ENCODE measurements at regions not wholly inside any gene's neighbourhood (a gene's known extent, or its start where the extent isn't known, plus 50 kb on each side); places are given as distances from the start of the nearest gene placed in this dataset.
A peak's percentile ranks its signal among the peaks of the same experiment; 100 is the strongest.

DNA sequence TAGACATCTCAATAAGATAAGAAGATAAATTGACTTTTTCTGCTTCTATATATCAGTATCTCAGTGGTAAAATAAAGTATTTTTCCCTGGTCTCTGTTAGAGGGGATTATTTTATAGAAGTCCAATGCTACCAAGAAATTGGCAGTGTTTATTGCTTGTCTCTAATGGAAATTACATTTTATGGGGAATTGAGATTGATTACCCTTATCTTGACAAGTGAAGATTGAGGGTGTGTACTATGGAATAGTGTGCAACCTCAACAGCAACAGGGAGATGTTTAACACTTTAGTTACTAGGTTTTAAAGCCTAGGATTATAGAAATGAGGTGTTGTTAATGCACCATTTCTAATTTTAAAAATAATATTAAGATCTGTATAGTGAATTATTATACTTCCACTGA, 154.8 kb upstream of the ROBO1 start:
- DNase-seq: no peak

DNA sequence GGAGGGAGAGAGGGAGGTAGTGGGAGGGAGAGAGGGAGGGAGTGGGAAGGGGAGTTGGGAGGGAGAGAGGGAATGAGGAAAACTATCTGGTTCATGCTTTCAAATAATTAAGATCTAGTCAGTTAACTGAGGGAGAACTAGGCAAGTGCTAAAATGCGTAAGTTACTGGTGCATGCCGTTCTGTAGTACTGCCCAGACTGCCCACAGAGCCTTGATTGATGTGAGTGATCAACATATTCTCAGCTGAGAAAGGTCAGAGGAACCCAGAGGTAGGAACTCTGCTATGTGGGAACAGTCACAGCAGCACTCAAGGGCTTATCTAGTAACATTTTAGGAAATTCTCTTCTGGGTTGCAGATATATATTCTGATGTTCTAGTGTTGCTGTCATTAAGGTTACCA, 149.8 kb upstream of the ROBO1 start:
- DNase-seq: no peak

DNA sequence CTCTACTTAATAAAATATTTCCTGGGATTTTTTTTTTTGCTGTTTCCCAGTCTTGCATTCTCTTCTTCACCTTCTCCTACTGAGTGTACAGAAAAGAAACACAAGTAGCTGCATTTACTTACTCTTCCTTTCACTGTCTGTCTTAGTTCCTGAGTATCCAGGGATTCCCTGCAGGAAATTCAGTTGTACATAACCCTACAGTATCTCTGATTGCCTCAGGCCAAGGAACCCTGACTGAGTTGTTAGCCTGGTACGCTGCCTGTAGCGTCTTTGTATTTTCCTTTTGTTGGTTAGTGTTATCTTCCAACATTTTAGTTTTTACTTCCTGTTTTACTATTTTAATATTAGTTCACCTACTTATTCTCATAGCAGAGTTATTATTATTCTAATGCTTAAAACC, 142.5 kb upstream of the ROBO1 start:
- no peak for DNase-seq

DNA sequence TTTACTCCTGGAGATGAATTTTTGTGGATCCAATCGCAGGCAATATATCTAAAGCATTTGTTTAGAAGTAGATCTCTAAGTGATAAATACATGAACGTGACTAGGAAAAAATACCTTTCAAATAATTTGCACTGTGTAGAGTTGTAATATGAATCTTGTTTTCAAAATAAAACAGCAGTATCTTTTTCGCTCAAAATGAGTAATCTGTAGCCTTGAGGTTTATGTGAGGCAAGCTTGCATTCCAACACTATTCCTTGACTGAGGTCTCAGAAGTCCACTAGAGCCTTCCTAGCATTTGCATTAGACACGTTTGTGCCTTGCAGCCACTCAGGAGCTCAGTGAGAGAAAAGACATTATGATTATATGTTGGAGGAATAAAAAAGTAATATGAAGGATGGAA, 138.3 kb upstream of the ROBO1 start:
- no peak for DNase-seq

DNA sequence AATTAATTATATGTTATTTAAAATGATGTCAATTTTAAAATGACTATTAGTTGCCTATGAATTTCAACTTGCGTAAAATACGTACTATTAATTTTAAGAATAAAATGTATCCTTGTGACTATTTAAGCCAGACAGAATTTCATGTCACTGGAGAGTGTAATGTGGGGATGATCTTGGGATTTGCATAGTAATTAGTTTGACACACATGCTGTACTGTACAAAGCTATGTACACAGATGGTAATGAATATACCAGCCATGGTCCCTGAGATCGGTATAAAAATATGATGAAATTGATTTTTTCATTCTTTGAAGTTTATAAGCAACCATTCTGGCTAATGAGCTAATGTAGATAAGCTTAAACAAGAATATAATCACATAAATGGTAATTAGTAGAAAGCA, 134.4 kb upstream of the ROBO1 start:
- no peak for DNase-seq

DNA sequence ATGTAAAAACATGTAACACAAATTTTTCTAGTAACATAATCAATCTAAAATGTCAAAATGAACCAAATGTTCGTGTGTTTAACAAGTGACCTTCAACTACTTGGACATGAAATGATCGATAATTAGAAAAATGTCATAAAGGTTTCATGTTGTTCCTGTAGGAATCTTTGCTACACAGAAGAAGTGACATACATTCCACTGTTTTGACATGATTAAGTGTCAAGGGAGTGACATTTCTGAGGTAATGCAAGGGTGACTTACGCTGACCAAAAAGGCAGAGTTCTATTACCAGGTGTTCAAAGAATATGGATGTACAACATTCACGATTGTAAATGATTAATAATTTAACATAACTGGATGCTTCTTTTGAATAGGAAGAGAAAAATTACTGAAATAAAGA, 131.1 kb upstream of the ROBO1 start:
- no peak for DNase-seq

DNA sequence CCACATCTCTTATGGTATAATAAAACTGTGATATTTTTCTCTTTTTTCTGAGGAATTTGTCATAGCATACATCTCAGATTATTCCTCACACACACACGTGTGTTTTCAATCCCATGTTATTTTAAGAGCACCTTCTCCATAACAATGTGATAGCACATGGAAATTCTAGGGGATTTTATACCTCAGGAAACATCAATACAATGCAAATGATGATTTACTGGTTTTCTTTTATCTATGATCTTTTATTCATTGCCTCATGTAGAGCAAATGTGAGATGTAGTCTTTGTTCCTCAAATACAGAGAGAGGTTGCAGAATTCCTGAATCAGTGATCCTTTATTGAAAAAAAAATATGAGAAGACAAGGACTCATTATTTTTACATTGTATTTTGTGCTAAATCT, 128.3 kb upstream of the ROBO1 start:
- DNase-seq: no peak

DNA sequence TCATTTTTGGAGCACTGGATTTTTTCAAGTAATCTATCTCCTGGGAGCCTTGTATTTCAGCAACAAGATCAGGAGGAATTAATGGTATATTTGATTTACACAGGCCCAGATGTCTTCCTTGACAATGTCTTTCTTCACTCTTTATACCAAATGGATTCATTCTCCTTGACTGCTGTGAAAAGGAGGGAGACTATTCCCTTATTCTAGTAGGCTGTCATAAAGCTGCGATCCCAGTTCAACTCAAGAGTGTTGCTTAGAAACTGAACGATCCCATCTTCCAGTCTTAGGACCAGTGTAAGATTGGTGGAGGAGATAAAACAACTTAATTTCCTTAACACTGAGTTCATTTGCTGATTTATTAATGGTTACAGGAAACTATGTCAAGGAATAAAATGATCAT, 119.4 kb upstream of the ROBO1 start:
- no peak for DNase-seq

DNA sequence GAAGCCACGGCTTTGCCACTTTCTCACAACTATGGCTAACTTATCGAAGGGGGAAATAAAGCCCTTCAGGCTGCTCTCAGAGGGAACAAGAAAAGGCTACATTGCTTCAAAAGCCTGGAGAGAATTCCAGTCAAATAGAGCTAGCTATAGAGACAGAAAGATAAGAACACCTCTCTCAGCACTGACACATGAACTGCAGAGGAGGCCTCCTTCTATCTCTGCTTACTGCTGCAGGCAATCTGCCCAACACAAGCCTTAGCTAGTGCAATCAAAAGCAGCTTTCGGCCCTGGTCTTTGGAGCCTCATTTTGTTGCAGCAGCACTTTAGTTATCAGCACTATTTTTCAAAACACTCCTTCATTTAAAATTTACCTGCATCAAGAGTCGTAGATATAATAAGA, 118.4 kb upstream of the ROBO1 start:
- DNase-seq: no peak

DNA sequence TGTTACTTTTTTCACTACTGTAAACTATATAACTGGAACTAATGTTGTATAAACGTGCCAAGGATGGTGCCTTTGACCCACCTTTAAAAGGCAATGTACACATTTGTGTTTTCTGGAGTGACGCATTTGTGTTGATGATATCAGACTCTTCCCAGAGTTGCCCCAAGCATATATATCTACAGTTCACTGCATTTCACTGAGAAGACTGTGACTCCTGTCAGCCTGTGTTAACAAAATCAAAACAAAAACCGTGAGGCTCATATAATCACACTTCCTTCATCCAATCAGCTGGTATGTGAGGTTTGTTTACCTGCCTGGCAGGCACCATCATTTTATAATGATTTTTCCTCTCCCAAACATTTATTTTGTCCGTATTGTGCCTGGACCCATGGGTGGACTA, 117.6 kb upstream of the ROBO1 start:
- no peak for DNase-seq

DNA sequence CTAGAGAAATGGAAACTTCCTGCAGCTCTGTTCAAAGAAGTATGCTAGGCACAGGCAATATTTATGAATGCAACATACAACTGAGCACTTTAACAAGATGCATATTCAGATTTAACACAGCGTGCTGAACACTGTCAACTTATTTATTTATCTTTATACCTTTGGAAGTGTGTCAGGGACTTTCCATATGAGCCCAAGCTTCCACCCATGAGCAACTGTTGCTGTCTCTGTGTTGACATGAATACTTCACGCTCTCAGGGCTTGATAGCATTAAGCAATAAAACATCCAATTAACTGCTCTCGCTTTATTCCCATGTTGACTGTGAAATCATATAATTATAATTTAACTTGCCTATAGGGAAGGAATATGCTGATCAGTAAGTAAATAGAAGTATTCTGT, 116.6 kb upstream of the ROBO1 start:
- no peak for DNase-seq

DNA sequence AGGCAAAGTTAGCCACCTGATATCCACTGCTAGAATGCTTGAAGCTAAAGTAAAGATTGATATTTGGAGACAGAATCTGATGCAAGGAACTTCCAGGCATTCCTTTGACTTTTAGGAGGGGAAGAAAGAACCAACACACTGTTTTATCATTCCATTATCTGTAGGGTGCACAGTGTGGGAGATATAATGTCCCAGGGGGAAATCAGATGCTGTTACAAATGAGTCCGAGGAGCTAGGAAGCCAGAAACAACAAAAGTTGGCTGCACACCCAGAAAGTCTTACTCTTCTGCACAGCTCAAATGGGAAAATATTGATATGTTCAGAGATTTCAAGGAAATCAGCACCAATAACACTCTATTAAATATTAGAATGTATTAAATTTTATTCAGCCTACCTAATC, 113.6 kb upstream of the ROBO1 start:
- no peak for DNase-seq

DNA sequence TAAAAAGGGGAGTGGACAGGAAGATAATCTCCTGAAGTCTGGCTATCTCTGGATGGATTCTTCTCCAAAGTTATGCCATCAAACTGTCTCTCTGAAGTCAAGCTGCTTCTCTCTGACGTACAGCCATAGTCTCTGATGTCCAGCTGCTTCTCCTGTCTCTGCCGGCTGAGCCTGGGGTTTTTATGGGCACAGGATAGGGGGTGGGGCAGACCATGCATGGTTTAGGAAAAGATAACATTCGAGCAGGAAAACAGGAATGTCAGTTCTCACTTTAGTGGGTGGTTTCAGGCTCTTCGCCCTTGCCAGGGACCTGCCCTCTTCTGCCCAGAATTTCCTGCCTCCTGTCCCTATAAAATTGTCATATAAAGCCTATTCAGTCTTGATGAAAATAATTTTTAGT, 110.9 kb upstream of the ROBO1 start:
- DNase-seq: no peak

DNA sequence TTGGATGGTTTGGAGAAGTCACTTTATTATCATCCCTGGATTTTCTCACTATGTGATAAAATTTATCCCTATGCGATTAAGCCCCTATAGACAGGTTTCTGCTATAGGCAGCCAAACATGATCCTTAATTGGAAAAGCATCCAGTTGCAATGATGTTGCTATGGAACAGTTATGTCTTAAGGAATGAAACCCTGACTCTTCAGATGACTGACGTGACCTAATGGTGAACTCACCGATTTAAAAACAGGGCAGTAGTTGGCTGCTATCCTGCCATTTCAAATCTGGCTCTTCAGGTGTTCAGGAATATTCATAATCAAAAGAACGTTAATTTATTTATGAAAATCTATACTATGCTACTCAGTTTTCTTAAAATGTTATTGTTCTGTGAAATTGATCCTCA, 106.8 kb upstream of the ROBO1 start:
- DNase-seq: no peak

DNA sequence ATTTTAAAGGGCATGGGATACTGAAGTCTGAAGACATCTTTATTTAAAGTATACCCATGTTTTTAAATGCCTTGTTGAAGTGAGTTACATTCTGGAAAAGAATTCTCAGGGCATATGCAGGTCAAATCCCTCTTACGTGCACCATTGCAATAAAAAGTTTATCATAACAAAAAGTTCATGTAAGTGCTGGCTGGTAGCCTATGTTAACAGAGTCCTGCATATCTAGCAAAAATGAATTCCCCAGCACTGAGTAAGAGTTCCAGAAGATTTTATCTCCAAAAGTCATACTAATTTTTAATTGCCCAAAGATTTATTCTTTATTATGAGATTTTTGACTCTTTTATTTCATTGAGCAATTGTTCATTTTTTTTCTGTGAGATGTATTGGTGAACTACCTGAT, 104.7 kb upstream of the ROBO1 start:
- no peak for DNase-seq

DNA sequence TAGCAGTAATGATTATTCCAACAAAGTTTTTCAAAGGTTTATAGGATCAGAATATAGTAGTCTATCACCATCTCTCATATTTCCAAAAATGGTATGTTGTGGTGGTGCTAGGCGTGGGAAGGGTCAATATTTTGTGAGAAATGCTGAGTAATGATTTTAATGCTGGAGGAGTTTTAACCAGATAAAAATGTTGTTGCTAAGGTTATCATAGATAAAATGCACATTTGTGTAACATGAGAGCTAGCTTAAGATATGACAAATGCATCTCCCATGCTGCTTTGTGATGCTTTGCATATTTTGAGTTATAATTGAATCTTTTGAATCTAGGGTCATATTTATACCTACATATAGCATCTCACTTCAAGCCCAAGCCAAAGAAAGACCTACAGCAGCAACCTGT, 103.9 kb upstream of the ROBO1 start:
- DNase-seq: no peak

DNA sequence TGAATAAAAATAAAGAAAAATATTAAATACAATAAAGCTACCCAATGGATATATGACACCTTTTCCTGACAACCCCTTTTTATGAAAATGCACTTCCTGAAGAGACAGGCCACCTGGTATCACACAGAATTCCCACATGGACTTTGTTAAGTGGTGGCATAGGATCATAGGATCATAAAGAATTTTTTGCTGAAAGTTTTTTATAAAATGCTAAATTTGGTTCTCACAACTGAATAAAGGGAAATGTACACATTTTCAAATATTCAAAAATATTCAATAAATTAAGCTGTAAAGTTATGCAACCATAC, 102.5 kb upstream of the ROBO1 start:
- no peak for DNase-seq

DNA sequence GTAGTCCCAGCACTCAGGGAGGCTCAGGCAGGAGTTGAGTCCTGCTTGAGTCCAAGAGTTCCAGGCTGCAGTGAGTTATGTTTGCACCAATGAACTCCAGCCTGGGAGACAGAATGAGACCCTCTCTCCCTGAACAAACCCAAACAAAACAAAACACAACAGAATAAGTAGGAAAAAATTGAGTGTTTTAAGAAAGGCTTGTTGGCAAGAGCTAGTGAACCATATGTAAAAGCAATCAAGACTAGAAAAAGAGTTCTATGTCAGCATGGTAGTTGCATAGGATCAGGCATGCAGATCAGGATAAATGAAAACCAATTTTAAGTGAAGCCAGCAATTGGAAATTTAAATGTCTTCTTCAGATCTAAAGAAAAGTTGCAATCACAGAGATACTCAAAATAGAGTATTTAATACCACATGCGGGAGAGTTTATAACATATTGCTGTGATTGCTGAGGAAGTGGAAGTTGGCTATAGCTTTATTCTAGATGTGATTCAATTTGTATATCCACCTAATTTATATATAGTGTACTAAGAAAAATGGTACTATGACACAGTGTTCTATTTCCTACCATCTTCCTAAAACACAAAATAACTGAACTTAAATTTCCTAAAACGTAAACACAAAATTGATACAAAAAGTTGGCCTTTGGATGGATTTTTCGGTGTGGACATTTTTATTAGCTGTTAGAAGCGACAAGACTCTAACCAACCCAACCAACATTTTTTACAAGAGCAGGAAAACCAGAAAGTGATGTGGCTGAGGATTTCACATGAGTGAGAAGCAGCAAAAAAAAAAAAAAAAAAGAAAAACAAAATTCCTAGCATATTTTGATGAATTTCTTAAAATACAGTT, 101.9 kb upstream of the ROBO1 start:
- DNase-seq: no peak

DNA sequence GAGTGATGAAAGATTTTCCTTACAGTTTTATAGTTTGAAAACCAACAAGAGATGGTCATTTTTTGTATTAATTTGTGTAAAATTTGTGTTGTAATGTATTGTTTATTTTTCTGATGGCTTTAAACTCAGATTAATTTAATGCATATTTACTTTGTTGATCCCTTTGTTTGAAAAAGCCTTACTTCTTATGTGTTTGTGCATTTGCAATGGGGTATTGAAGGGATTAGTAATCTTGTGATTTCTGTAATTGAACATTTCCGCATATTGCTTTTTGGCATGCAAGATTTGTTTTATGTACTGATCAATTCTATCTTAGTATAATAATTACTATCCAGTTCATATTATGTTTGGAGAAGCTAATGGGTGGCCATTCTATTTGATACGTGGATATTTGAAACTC, 98.4 kb upstream of the ROBO1 start:
- no peak for DNase-seq

DNA sequence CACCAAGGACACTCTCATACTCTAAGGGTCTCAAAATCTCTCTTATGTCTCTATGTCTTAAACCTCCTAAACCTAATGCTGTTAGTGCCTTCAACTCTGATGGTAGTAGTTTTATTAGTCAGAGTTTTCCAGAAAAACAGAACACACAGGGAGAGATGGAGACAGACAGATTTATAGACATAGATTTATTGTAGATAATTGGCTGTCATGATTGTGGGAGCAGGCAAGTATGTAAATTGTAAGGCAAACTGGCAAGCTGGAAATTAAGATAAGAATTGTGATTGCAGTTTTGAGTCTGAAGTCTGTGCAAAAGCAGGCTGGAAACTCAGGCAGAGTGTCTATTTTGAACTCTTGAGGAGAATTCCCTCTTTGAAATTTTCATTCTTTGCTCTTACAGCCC, 96.3 kb upstream of the ROBO1 start:
- DNase-seq: no peak

DNA sequence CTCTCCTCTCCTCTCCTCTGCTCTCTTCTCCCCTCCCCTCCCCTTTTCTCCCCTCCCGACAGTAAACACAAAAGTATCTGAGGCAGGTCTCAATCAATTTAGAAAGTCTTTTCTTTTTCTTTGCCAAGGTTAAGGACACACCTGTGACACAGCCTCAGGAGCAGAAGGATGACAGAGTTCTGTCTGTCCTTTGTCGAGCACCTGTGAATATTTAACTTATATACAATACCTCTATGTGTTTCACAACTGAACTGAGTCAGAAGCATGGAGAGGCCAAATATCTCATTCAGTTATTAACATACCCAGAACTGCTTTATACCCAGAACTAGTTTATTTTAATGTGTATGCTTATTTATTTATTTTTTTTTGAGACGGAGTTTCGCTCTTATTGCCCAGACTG, 81.1 kb upstream of the ROBO1 start:
- DNase-seq: no peak

DNA sequence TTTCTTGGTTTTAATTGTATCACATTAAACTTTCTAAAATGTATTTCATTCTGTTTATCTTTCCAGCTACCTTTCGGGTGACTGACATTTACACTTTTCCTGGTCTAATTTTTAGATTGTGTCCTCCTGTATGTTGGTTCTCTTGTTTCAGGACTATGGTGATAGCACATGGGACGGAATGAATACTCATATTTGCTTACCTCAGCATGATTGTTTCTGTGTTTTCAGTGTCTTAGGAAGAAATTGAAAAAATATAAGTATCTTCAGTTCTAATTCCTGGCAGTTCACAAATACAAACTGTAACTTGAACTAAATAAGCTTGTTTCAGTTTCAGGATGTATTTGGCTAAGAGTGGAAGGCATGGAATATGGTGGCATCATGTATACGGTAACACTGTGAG, 80.1 kb upstream of the ROBO1 start:
- DNase-seq: no peak

DNA sequence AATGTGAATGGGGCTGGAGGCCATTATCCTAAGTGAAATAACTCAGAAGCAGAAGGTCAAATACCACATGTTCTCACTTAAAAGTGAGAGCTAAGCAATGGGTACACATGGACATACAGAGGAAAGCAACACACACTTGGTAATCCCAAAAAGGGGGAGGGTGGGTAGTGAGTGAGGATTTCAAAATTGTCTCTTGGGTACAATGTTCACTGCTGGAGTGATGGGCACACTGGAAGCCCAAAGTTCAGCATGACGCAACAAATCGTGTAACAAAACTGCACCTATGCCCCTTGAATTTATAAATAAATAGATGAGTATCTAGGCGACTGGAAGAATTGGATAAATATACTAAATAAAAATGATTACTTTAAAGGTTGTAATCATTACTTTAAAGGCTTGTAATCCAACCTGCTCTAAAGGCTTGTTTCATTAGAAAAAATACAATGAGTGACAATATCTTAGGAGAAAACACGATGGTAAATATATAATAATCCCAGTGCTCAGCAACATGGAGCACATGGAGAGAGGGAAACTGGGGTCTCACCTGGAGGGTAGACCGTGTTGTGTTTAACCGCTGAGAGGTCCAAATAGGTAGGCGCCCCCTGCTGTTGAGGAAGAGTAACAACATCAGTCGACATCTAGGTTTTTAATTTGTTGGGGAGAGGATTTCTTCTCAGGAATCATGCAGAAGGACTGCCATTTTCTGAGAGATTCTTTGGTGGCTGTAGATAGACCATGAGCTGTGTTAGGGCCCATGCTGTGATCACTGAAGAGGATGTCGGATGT, 78.5 kb upstream of the ROBO1 start:
- peak; percentile 12 for DNase-seq

DNA sequence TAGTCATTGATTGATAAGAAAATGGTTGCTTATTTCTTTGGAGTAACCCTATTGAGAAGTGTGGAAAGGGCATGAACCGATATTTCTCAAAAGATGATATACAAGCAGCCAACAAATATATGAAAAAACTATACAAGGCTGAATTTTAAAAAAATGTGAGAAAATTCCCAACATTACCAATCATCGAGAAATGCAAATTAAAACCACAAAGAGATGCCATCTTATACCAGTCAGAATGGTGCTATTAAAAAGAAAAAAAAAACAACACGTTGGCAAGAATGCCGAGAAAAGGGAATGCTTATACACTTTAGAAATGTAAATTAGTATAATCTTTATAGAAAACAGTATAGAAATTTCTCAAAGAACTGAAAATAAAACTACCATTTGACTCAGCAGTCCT, 77.7 kb upstream of the ROBO1 start:
- DNase-seq: no peak

DNA sequence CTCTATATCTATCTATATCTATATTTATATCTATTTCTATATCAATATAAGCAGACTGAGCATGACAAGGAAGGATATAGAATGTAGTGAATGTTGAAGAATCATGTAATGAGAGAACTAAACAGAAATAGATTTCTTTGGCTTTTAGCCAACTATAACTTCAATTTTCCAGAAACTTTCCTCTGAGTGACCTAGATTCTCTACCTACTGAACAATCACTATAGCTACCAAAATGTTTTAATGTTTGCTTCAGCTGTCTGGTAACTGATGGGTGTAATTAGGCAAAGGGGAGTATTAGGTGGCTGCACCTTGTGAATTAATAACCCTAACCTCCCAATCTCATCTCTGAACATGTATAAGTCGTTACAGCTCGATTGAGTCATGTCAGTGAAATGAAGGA, 76.4 kb upstream of the ROBO1 start:
- DNase-seq: no peak

Data from RPMI8226 (cell line).